Body of pancreas (tissue), 4 donors: ENCODE measurements at regions not wholly inside any gene's neighbourhood (a gene's known extent, or its start where the extent isn't known, plus 50 kb on each side); places are given as distances from the start of the nearest gene placed in this dataset.

Source experiments
- ATAC-seq: fragments of 150-250 bp; one replicate; pipeline ENCODE4 v1.9.1; 2016
- DNase-seq, 4 donors: peaks; one replicate each; pipeline ENCODE4 v3.0.0-alpha.2; 2019
- H3K27ac ChIP-seq, 4 donors: fragments of 200-600 bp; sonication (generic); 1 replicate in 3 of 4; 2 replicates in 1 of 4; pipeline versions ENCODE4 v1.5.1 to v1.6.1; 2016 to 2019; ENCODE audit warnings: mild to moderate bottlenecking in 1 of 4, mixed read lengths in 1 of 4, moderate library complexity in 1 of 4
- H3K27me3 ChIP-seq, 2 donors: fragments of 200-600 bp; sonication (generic); one replicate each; pipeline ENCODE4 v1.6.0; 2016; ENCODE audit warnings: mild to moderate bottlenecking in 1 of 2
- H3K36me3 ChIP-seq, 2 donors: fragments of 200-600 bp; sonication (generic); replicated peaks in 1 of 2; 2 replicates each; pipeline ENCODE4 v1.5.1; 2016; ENCODE audit warnings: low read depth in 2 of 2; ENCODE audit not compliant: insufficient read depth in 1 of 2
- H3K4me1 ChIP-seq: fragments of 200-600 bp; sonication (generic); one replicate; pipeline ENCODE4 v1.6.0; 2016
- H3K4me3 ChIP-seq, 2 donors: fragments of 200-600 bp; sonication (generic); 1 replicate in 1 of 2; 2 replicates in 1 of 2; pipeline ENCODE4 v1.5.1; 2016 to 2019
- H3K9me3 ChIP-seq, 3 donors: fragments of 200-600 bp; sonication (generic); 1 replicate in 2 of 3; 2 replicates in 1 of 3; pipeline ENCODE4 v1.5.1; 2016
- CTCF ChIP-seq, 7 experiments: fragments of 450-650 bp in 4 of 7; fragments of 200-600 bp in 3 of 7; sonication (generic) in 3 of 7; IDR thresholded peaks; one replicate each; pipeline ENCODE4 v1.5.1; 2016 to 2019; ENCODE audit warnings: antibody characterized with exemption in 7 of 7
- POLR2A ChIP-seq, 3 donors: fragments of 450-650 bp; IDR thresholded peaks; one replicate each; pipeline ENCODE4 v1.6.1; 2016; ENCODE audit warnings: antibody characterized with exemption in 3 of 3, mild to moderate bottlenecking in 2 of 3
- WGBS, 2 donors: methylation state at CpG; one replicate each; pipeline ENCODE4 v1.1.5; 2017; 5-methylcytosine and 5-hydroxymethylcytosine counted together
- intact Hi-C: fragments of 100-400 bp; cut with DNase I; formaldehyde crosslinking; loops from one replicate; pipeline ENCODE4 v1.15.1; 2023

DNA sequence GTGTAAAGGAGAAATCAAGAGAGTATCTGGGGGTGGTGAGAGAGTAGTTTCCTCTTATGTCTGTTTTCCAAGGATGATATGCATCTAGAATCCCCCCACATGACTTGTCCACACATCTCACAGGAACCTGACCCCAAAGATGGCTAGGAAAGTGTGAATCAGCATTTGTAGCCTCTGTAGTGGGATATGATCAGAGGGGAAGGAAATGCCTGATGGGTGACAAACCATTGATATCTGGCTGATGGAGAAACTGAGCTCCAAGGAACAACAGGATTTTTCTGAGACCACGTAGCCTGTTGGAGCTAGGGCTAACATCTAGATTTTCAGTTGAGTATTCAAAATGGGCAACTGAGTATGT lies 369.4 kb downstream of the DDX10 start:
- ATAC-seq (no peak), DNase-seq (no peak)
- TF ChIP-seq POLR2A (IDR thresholded peaks at IDR 0.05) (no peak), CTCF (IDR thresholded peaks at IDR 0.05) (no peak)
- H3K4me3 ChIP-seq, result no peak overlapping the region
- no peaks in the 10 kb centered on the region for H3K4me1 ChIP-seq
- H3K9me3 ChIP-seq, result no peaks in the 10 kb centered on the region
- no peaks in the 10 kb centered on the region for H3K36me3 ChIP-seq
- H3K27ac ChIP-seq, result no peak overlapping the region
- WGBS, 2 donors, result 58 to 83% methylated on average over 1 of the region's 1 CpG
- no peaks in the 10 kb centered on the region for H3K27me3 ChIP-seq
- intact Hi-C loops, result no loop called here

- no peak overlapping the region for H3K4me3 ChIP-seq
- no peaks in the 10 kb centered on the region for H3K4me1 ChIP-seq
- ATAC-seq, result no peak
- intact Hi-C loops, result no loop called here
- no peak for DNase-seq
- H3K27ac ChIP-seq, result no peak overlapping the region
- no peaks in the 10 kb centered on the region for H3K9me3 ChIP-seq
- TF ChIP-seq POLR2A (IDR thresholded peaks at IDR 0.05), result no peak
- no peaks in the 10 kb centered on the region for H3K36me3 ChIP-seq
- 86 to 88% methylated on average over 1 of the region's 1 CpG for WGBS, 2 donors
- no peaks in the 10 kb centered on the region for H3K27me3 ChIP-seq
Observed at GRCh38 chr11:109035284-109035683, 370.4 kb downstream of the DDX10 start.

- Histone ChIP-seq H3K27ac (no peak overlapping the region), H3K27me3 (no peaks in the 10 kb centered on the region), H3K4me3 (no peak overlapping the region), H3K36me3 (no peaks in the 10 kb centered on the region), H3K9me3 (no peaks in the 10 kb centered on the region), H3K4me1 (no peaks in the 10 kb centered on the region)
- intact Hi-C loops, result no loop called here
- 61 to 64% methylated on average over 2 of the region's 2 CpGs for WGBS, 2 donors
- ATAC-seq (no peak), DNase-seq (no peak)
- TF ChIP-seq POLR2A (IDR thresholded peaks at IDR 0.05), result no peak
- no peak for TF ChIP-seq CTCF (IDR thresholded peaks at IDR 0.05)
Observed at GRCh38 chr11:109036011-109036410, 371.1 kb downstream of the DDX10 start.

DNA sequence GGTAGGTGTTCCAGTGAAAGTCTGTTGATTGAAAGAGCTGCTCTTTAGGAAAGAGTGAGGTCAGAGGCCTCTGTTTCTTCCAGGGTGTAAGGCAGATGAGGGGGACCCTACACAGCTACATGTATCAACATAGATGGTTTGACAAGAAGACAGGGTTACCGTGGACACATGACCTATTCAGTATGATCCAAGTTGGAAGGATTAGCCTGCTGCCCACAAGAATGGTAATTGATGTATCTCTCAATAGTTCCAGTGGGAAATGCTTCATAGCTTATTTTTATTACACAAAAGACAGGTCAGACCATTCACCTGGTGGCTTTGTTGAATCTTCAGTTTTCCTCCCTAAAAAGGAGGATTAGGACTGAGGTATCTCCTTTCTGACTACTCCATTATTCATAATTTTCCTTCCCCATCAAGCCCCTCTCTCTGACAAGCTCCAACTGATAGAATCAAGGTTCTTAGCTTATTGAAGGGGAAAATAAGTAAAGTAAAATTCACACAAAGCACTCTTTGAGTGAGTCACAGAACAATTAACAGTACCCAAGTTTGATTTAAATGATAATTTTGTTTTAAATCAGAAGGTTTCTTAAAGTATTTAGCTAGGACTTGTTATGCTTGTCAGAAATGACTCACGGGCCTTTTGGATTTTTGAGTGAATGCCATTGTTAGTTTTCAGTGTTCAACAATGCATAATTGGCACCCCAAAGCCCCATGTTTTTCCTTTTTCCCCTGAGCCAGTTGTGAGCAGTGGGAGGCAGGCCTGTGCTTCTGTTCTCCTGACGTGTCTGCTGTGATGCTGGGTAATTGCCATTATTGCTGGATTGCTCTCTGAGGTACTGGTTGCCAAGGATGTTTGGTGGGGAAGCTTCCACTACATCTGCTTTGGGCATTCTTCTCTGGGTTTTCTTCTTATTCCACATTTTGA lies 373.2 kb downstream of the DDX10 start:
- TF ChIP-seq CTCF (IDR thresholded peaks at IDR 0.05) (no peak), POLR2A (IDR thresholded peaks at IDR 0.05) (no peak)
- Histone ChIP-seq H3K27ac (no peak overlapping the region), H3K36me3 (no peaks in the 10 kb centered on the region), H3K27me3 (no peaks in the 10 kb centered on the region), H3K4me1 (no peaks in the 10 kb centered on the region), H3K9me3 (no peaks in the 10 kb centered on the region), H3K4me3 (no peak overlapping the region)
- intact Hi-C loops, result no loop called here
- no peak for DNase-seq
- WGBS, 2 donors, result 52 to 56% methylated on average over 3 of the region's 3 CpGs
- no peak for ATAC-seq

GRCh38 chr11:109039611-109040010 lies 374.7 kb downstream of the DDX10 start:
- WGBS, 2 donors, result 31% methylated on average over 2 of the region's 2 CpGs
- no peaks in the 10 kb centered on the region for H3K27me3 ChIP-seq
- H3K4me3 ChIP-seq, result no peak overlapping the region
- intact Hi-C loops, result no loop called here
- TF ChIP-seq CTCF (IDR thresholded peaks at IDR 0.05), result no peak
- TF ChIP-seq POLR2A (IDR thresholded peaks at IDR 0.05), result no peak
- H3K27ac ChIP-seq, result no peak overlapping the region
- DNase-seq, result no peak
- no peak for ATAC-seq
- H3K9me3 ChIP-seq, result no peaks in the 10 kb centered on the region
- no peaks in the 10 kb centered on the region for H3K36me3 ChIP-seq
- H3K4me1 ChIP-seq, result no peaks in the 10 kb centered on the region
